T-helper 1 cell (primary cell): ENCODE measurements at regions not wholly inside any gene's neighbourhood (a gene's known extent, or its start where the extent isn't known, plus 50 kb on each side); places are given as distances from the start of the nearest gene placed in this dataset.
"Not testable (repeated sequence)": the region's sequence is repeated elsewhere in the genome, so short reads cannot be mapped to it uniquely, and the experiment has no call there.

Source experiments
- DNase-seq, 5 donors: peaks; one replicate each; pipeline ENCODE4 v3.0.0-alpha.2; 2012 to 2020

DNA sequence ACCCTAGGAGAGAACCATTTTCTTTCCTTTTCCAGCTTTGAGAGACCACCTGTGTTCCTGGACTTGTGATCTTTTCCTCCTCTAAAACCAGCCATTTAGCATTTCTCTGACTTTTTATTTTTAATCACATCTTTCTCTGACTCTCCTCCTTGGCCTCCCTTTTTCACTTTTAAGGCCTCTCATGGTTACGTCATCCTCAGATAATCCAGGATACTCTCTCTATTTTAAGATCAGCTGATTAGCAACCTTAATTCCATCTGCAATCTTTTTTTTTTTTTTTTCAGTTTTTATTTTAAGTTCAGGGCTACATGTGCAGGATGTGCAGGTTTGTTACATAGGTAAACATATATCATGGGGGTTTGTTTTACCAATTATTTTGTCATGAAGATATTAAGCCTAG, 54.0 kb downstream of the RFPL4B start:
- no peak for DNase-seq

DNA sequence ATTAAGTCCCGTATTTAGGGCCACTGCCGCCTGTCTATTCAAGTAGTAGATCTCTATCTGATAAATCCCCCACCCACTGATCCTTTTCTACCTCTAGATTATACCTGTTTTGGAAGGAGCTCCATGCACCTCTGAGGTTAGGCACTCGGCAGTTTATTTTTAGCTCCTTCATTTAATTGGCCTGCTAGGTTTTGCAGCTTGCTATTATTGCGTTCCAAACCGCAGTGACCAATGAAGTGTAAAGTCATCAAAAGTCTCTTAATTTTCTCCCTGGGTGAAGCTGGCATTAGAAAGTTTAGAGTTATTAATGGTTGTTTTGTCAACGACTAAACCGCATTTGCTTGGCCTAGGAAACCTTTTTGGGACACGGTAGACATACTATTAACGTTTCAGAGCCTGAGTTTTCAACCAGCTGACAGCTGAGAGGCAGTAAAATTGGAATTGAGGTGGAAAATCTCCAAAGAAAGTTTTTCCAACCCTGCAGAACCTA, 60.0 kb downstream of the RFPL4B start:
- no peak for DNase-seq

- DNase-seq, result no peak
Observed at GRCh38 chr6:112408522-112408921, 61.4 kb downstream of the RFPL4B start.

GRCh38 chr6:112409311-112409710, 62.2 kb downstream of the RFPL4B start:
- no peak for DNase-seq

- no peak for DNase-seq
Observed at GRCh38 chr6:112413780-112414179, 66.7 kb downstream of the RFPL4B start.

GRCh38 chr6:112415366-112415765, 68.2 kb downstream of the RFPL4B start:
- DNase-seq, result no peak

GRCh38 chr6:112416866-112417265, 69.7 kb downstream of the RFPL4B start:
- no peak for DNase-seq

DNA sequence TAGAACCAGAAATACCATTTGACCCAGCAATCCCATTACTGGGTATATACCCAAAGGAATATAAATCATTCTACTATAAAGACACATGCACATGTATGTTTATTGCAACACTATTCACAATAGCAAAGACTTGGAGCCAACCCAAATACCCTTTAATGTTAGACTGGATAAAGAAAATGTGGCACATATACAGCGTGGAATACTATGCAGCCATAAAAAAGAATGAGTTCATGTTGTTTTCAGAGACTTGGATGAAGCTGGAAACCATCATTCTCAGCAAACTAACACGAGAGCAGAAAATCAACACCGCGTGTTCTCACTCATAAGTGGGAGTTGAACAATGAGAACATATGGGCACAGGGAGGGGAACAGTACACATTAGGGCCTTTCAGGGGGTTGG, 79.9 kb downstream of the RFPL4B start:
- not testable (repeated sequence) for DNase-seq

DNA sequence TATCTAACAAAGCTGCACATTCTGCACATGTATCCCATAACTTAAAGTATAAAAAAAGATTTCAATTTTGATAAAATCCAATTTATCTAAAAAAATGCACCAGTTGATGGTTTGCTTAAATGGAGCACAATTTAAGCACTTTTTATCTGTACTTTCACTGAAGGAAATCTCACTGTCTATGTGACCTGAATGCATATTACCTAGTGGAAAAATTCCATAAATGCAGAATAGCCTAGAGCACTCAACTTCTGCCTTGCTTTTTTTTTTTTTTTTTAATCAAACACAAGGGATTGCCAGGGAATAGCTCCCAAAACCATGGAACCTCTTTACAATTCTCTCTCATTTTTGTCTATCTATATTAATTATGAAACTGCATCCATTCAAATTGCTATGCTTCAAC, 80.4 kb downstream of the RFPL4B start:
- DNase-seq, result no peak

DNA sequence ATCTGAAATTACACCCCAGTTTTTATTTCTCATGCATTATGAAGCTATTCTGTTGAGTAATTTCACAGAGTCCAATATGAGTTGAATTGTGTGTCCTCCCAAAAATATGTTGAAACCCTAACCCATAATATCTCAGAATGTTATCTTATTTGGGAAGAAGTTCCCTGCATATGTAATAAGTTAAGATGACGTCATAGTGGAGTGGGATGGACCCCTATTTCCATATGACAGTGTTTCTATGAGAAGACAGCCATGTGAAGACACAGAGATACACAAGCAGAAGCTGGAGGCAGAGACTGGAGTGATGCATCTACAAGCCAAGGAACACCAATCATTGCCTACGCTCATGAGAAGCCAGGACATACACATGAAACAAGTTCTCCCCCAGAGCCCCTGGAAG, 81.3 kb downstream of the RFPL4B start:
- DNase-seq, result no peak

GRCh38 chr6:112429226-112429625, 82.1 kb downstream of the RFPL4B start:
- DNase-seq, result no peak

DNA sequence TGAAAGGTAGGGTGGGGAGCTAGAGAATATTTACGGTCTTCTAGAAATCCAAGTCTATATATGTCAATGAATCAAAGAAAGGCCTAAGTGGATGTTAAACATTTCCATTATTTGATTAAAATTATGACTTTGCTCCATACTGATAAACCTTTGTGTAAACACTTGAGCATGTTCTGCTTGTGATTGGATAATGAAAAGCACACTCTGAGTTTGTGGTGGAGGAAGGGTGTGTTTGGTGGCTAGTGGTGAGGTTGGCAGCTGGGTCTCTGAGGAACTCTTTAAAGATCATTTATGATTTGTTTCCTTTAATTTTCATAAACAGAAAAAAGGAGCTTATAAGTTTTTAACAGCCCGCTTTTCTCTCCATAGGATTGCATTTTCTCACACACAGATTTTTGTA, 84.7 kb downstream of the RFPL4B start:
- DNase-seq, result no peak

DNA sequence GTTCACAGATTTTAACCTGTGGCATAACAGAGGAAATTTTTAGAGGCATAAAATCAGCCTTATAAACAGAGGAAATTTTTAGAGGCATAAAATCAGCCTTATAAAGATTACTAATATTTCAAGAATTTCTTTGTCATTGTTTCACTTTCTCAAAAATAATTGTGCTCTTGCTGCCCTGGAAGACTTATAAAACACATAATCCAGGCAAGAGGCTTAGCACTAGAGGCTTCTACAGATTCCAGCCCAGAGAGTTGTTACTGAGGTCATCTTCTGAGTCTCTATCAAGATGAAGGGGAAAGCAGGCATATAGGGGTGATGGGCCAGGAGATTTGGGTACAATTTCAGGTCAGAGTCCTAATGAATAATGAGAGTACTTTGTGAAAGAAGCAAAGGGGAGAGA, 85.7 kb downstream of the RFPL4B start:
- DNase-seq, result no peak

GRCh38 chr6:112433457-112433856, 86.3 kb downstream of the RFPL4B start:
- no peak for DNase-seq

- no peak for DNase-seq
Observed at GRCh38 chr6:112434896-112435435, 87.8 kb downstream of the RFPL4B start.

GRCh38 chr6:112437058-112437457, 89.9 kb downstream of the RFPL4B start:
- no peak for DNase-seq

DNA sequence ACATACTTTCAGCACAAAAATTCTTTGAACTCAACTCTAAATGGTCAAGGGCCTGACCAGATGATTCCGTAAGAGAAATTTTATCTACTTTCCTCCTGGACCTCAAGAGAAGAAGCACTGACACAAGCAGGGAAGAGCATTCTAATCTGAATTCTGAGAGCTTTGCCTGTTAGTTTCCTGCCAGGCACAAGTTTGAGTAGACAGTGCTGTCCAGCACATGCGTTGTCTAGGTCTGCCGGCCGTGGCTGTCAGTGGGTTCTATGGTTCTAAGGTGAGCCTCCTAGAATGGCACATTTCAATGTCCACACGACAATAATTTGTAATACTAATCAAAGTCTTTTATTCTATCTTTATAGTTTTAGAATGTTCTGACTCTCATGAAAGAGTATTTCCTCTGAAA, 91.9 kb downstream of the RFPL4B start:
- DNase-seq, result no peak

- no peak for DNase-seq
Observed at GRCh38 chr6:112439432-112439831, 92.3 kb downstream of the RFPL4B start.

GRCh38 chr6:112441607-112442006, 94.5 kb downstream of the RFPL4B start:
- no peak for DNase-seq

- no peak for DNase-seq
Observed at GRCh38 chr6:112443179-112444065, 96.3 kb downstream of the RFPL4B start.

- not testable (repeated sequence) for DNase-seq
Observed at GRCh38 chr6:112448786-112449185, 101.7 kb downstream of the RFPL4B start.

GRCh38 chr6:112450663-112451062, 103.5 kb downstream of the RFPL4B start:
- no peak for DNase-seq

DNA sequence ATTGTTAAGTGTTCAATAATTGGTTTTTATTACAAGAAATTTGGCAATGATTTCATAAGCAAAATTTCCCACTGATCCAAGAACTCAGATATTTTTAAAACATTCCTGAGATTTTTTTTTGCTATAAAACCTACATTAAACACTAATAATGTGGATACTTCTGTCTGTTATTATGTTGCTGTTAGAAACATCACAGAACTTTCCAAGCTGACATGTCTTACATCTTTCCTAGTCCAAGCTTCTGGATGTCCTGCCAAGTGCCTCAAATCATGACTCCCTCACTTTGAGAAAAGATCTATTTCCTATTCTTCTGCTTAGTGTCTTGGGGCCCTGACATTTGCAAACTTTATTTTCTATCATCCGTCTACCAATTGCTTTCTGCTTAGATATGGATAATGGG, 110.8 kb downstream of the RFPL4B start:
- no peak for DNase-seq

DNA sequence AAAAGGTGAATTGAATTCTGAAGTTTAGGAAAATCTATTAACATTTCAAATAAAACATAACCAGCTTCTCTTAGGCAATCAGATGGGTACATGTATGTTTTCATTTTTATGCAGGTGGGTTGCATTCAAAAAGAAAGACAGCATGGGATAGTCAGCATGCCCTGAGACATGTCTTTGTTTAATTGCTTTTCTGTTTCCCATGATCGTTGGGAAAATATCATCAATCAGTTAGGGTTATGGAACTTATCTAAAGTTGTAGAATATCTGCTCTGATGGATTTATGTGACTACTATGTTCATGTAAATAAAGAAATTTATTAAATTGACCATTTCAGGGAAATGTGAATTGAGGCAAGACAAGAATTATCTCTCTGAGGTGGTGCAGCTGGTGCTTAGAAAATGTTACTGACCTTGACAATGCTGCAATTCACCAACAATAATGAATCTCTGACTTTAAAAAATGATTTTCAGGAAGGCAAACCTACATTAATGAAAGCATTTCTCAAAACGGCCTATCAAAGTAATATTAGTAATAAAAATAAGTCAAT, 112.7 kb downstream of the RFPL4B start:
- DNase-seq, result no peak
